MCF 10A (cell line): ENCODE measurements at regions not wholly inside any gene's neighbourhood (a gene's known extent, or its start where the extent isn't known, plus 50 kb on each side); places are given as distances from the start of the nearest gene placed in this dataset.
A peak's percentile ranks its signal among the peaks of the same experiment; 100 is the strongest.

Experiments used
- BruUV-seq: library from RNA; stranded (reverse); fragments of 400-500 nt; replicated peaks from 2 replicates; lab custom pipeline; 2021; lab: Mats Ljungman, UMichigan
- CTCF ChIA-PET: fragments of 300-600 bp; sonication (Branson Sonifier 250); formaldehyde crosslinking; extraction: SDS; loops from one replicate; lab custom pipeline; 2021; ENCODE audit warnings: antibody characterized with exemption, inconsistent platforms; lab: Yijun Ruan, JAX
- POLR2A ChIA-PET: fragments of 300-600, 350-650 bp; sonication (Branson Sonifier 250); formaldehyde crosslinking; extraction: SDS; loops from one replicate; lab custom pipeline; 2020; ENCODE audit warnings: antibody characterized with exemption, inconsistent platforms; lab: Yijun Ruan, JAX
- DNase-seq: peaks from one replicate; pipeline ENCODE4 v3.0.0-alpha.2; 2018; ENCODE audit not compliant: unreplicated experiment
- H3K27ac Mint-ChIP-seq: one replicate; pipeline ENCODE4 v1.8.0; 2022; ENCODE audit warnings: mild to moderate bottlenecking, low read depth, mixed read lengths; ENCODE audit not compliant: unreplicated experiment
- H3K27me3 Mint-ChIP-seq: one replicate; pipeline ENCODE4 v1.8.0; 2022; ENCODE audit warnings: mixed read lengths; ENCODE audit not compliant: insufficient read depth, unreplicated experiment
- H3K36me3 Mint-ChIP-seq: one replicate; pipeline ENCODE4 v1.8.0; 2022; ENCODE audit warnings: mild to moderate bottlenecking, moderate library complexity, mixed read lengths; ENCODE audit not compliant: insufficient read depth, unreplicated experiment
- H3K4me1 Mint-ChIP-seq: one replicate; pipeline ENCODE4 v1.8.0; 2022; ENCODE audit warnings: mixed read lengths; ENCODE audit not compliant: insufficient read depth, unreplicated experiment
- H3K4me3 Mint-ChIP-seq: one replicate; pipeline ENCODE4 v1.8.0; 2022; ENCODE audit warnings: mild to moderate bottlenecking, moderate library complexity, mixed read lengths; ENCODE audit not compliant: unreplicated experiment
- H3K9me3 Mint-ChIP-seq: one replicate; pipeline ENCODE4 v1.8.0; 2022; ENCODE audit warnings: mixed read lengths; ENCODE audit not compliant: unreplicated experiment
- intact Hi-C: fragments of 100-400 bp; cut with micrococcal nuclease; formaldehyde crosslinking; loops from 2 replicates; pipeline ENCODE4 v1.14.1; 2022
- TF ChIP-seq, protein P1 (sequence below): fragments of 200-600 bp; IDR thresholded peaks from one replicate; pipeline ENCODE4 v1.8.0; 2022; ENCODE audit warnings: antibody characterized with exemption, mild to moderate bottlenecking; ENCODE audit not compliant: unreplicated experiment

- peak overlapping the region; percentile 93 for H3K4me3 Mint-ChIP-seq
- H3K36me3 Mint-ChIP-seq = no peaks in the 10 kb centered on the region
- no peaks in the 10 kb centered on the region for H3K27me3 Mint-ChIP-seq
- intact Hi-C loops = no loop called here
- peaks cover 18% of the 10 kb centered on the region for H3K4me1 Mint-ChIP-seq
- no TSS peak for BruUV-seq
- TF ChIP-seq, protein P1, sequence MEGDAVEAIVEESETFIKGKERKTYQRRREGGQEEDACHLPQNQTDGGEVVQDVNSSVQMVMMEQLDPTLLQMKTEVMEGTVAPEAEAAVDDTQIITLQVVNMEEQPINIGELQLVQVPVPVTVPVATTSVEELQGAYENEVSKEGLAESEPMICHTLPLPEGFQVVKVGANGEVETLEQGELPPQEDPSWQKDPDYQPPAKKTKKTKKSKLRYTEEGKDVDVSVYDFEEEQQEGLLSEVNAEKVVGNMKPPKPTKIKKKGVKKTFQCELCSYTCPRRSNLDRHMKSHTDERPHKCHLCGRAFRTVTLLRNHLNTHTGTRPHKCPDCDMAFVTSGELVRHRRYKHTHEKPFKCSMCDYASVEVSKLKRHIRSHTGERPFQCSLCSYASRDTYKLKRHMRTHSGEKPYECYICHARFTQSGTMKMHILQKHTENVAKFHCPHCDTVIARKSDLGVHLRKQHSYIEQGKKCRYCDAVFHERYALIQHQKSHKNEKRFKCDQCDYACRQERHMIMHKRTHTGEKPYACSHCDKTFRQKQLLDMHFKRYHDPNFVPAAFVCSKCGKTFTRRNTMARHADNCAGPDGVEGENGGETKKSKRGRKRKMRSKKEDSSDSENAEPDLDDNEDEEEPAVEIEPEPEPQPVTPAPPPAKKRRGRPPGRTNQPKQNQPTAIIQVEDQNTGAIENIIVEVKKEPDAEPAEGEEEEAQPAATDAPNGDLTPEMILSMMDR = no peak
- peak overlapping the region; percentile 93 for H3K27ac Mint-ChIP-seq
- CTCF ChIA-PET = interaction anchor here (0.7 to 1.2 kb wide), 5 partner anchors 9 to 1015 kb away, joined by 3 to 6 read pairs (median 4); no protein-coding TSS in a partner anchor
- peaks cover 7% of the 10 kb centered on the region for H3K9me3 Mint-ChIP-seq
- peak; percentile 56 for DNase-seq
- POLR2A ChIA-PET = interaction anchor here (0.7 to 2.3 kb wide), 18 partner anchors 13 to 404 kb away, joined by 3 to 12 read pairs (median 4); partner anchors contain the start of genes DPH3 and OXNAD1
Measured at GRCh38 chr3:15860014-15860934, 62.5 kb upstream of the ANKRD28 start.

GRCh38 chr3:15861163-15861562 lies 63.4 kb upstream of the ANKRD28 start:
- no peaks in the 10 kb centered on the region for H3K27me3 Mint-ChIP-seq
- ChIA-PET POLR2A (interaction anchor here (0.8 to 2.3 kb wide), 11 partner anchors 12 to 404 kb away, joined by 3 to 12 read pairs (median 5); partner anchors contain the start of gene OXNAD1), CTCF (interaction anchor here (0.7 to 1.2 kb wide), 5 partner anchors 37 to 1015 kb away, joined by 3 to 6 read pairs (median 4); no protein-coding TSS in a partner anchor)
- H3K27ac Mint-ChIP-seq = no peak overlapping the region
- H3K4me1 Mint-ChIP-seq = peaks cover 13% of the 10 kb centered on the region
- H3K9me3 Mint-ChIP-seq = peaks cover 8% of the 10 kb centered on the region
- BruUV-seq = no TSS peak
- no peaks in the 10 kb centered on the region for H3K36me3 Mint-ChIP-seq
- DNase-seq = no peak
- TF ChIP-seq, protein P1 = no peak
- intact Hi-C loops = no loop called here
- H3K4me3 Mint-ChIP-seq = peak overlapping the region; percentile 93

- POLR2A ChIA-PET = interaction anchor here (0.5 to 1.1 kb wide), 2 partner anchors 12 to 72 kb away, joined by 3 to 5 read pairs; no protein-coding TSS in a partner anchor
Measured at GRCh38 chr3:15872807-15873206, 75.0 kb upstream of the ANKRD28 start.

More at GRCh38 chr3:15872807-15873206, 75.0 kb upstream of the ANKRD28 start:
- Mint-ChIP-seq H3K27ac (no peak overlapping the region), H3K27me3 (no peaks in the 10 kb centered on the region), H3K9me3 (peaks cover 7% of the 10 kb centered on the region), H3K4me3 (no peak overlapping the region), H3K36me3 (no peaks in the 10 kb centered on the region), H3K4me1 (peaks cover 8% of the 10 kb centered on the region)
- DNase-seq = no peak
- intact Hi-C loops = no loop called here
- BruUV-seq = no TSS peak
- CTCF ChIA-PET = no interaction called here
- TF ChIP-seq, protein P1 = no peak
